ENCODE measurements at regions not wholly inside any gene's neighbourhood (a gene's known extent, or its start where the extent isn't known, plus 50 kb on each side); places are given as distances from the start of the nearest gene placed in this dataset.
"Not testable (repeated sequence)": the region's sequence is repeated elsewhere in the genome, so short reads cannot be mapped to it uniquely, and the experiment has no call there.

- Histone ChIP-seq H3K4me1 (no peaks in the 10 kb centered on the region), H3K9me3 (no peaks in the 10 kb centered on the region), H3K27me3 (peaks cover 0 to 36% of the 10 kb centered on the region in 2 donors), H3K4me3 (no peak overlapping the region), H3K27ac (no peak overlapping the region), H3K36me3 (no peaks in the 10 kb centered on the region)
- TF ChIP-seq, protein P1, sequence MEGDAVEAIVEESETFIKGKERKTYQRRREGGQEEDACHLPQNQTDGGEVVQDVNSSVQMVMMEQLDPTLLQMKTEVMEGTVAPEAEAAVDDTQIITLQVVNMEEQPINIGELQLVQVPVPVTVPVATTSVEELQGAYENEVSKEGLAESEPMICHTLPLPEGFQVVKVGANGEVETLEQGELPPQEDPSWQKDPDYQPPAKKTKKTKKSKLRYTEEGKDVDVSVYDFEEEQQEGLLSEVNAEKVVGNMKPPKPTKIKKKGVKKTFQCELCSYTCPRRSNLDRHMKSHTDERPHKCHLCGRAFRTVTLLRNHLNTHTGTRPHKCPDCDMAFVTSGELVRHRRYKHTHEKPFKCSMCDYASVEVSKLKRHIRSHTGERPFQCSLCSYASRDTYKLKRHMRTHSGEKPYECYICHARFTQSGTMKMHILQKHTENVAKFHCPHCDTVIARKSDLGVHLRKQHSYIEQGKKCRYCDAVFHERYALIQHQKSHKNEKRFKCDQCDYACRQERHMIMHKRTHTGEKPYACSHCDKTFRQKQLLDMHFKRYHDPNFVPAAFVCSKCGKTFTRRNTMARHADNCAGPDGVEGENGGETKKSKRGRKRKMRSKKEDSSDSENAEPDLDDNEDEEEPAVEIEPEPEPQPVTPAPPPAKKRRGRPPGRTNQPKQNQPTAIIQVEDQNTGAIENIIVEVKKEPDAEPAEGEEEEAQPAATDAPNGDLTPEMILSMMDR (IDR thresholded peaks at IDR 0.05): no peak
- no peak for TF ChIP-seq EP300 (IDR thresholded peaks at IDR 0.05)
- TF ChIP-seq POLR2A (IDR thresholded peaks at IDR 0.05): no peak
- 80 to 83% methylated on average over 8 to 10 of the region's 10 CpGs for WGBS, 2 donors
- no peak for DNase-seq (ENCODE audit: low spot score in 2 of 2)
Measured at GRCh38 chr17:36848008-36848902, 89.0 kb upstream of the LHX1 start.

GRCh38 chr17:36849020-36849419 lies 88.3 kb upstream of the LHX1 start:
- 91 to 93% methylated on average over 9 of the region's 9 CpGs for WGBS, 2 donors

DNA sequence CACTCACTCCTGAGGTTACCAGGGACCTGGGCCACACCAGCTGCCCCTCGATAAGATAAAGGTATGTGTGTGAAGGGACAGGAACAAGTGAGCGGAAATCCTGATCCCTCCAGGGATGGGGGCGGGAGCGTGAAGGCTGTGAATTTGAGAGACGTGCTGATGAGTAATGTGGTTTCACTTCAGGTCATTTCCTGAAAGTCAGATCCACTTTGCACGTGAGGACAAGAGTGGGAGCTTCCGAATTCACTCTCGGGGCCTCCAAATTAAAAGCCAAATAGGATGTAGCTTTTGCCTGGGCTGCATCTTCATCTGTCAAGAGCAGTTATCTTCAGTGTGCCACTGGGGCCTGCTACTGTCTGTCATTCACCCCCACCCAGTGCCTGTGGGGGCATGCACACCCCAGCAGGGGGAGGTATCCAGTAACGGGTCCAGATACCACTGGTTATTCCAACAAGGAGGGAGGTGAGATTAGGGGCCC lies 87.4 kb upstream of the LHX1 start:
- Histone ChIP-seq H3K9me3 (no peaks in the 10 kb centered on the region), H3K4me3 (no peak overlapping the region), H3K36me3 (no peaks in the 10 kb centered on the region), H3K27me3 (peaks cover 0 to 32% of the 10 kb centered on the region in 2 donors), H3K27ac (no peak overlapping the region), H3K4me1 (no peaks in the 10 kb centered on the region)
- TF ChIP-seq EP300 (IDR thresholded peaks at IDR 0.05) (no peak), POLR2A (IDR thresholded peaks at IDR 0.05) (no peak)
- TF ChIP-seq, protein P1 (IDR thresholded peaks at IDR 0.05): no peak
- WGBS, 2 donors: 48 to 62% methylated on average over 9 of the region's 9 CpGs
- no peak for DNase-seq (ENCODE audit: low spot score in 2 of 2)

More at GRCh38 chr17:36849020-36849419, 88.3 kb upstream of the LHX1 start:
- not testable (repeated sequence) for DNase-seq (ENCODE audit: low spot score in 2 of 2); H3K4me1 ChIP-seq; H3K27ac ChIP-seq; H3K36me3 ChIP-seq; H3K9me3 ChIP-seq; H3K4me3 ChIP-seq
- peaks cover 0 to 36% of the 10 kb centered on the region in 2 donors for H3K27me3 ChIP-seq

GRCh38 chr17:36850790-36851189 lies 86.5 kb upstream of the LHX1 start:
- TF ChIP-seq, protein P1 (IDR thresholded peaks at IDR 0.05): no peak
- TF ChIP-seq POLR2A (IDR thresholded peaks at IDR 0.05) (no peak), EP300 (IDR thresholded peaks at IDR 0.05) (no peak)
- no peak for DNase-seq (ENCODE audit: low spot score in 2 of 2)
- Histone ChIP-seq H3K36me3 (no peaks in the 10 kb centered on the region), H3K4me3 (no peak overlapping the region), H3K27me3 (peaks cover 0 to 24% of the 10 kb centered on the region in 2 donors), H3K27ac (no peak overlapping the region), H3K9me3 (peaks cover 0 to 3% (median 0%) of the 10 kb centered on the region in 4 donors), H3K4me1 (no peaks in the 10 kb centered on the region)
- 73 to 78% methylated on average over 5 of the region's 5 CpGs for WGBS, 2 donors

GRCh38 chr17:36851250-36851649 lies 86.0 kb upstream of the LHX1 start:
- peaks cover 0 to 3% (median 0%) of the 10 kb centered on the region in 4 donors for H3K9me3 ChIP-seq
- 46 to 55% methylated on average over 7 of the region's 7 CpGs for WGBS, 2 donors
- H3K4me1 ChIP-seq: no peaks in the 10 kb centered on the region

DNA sequence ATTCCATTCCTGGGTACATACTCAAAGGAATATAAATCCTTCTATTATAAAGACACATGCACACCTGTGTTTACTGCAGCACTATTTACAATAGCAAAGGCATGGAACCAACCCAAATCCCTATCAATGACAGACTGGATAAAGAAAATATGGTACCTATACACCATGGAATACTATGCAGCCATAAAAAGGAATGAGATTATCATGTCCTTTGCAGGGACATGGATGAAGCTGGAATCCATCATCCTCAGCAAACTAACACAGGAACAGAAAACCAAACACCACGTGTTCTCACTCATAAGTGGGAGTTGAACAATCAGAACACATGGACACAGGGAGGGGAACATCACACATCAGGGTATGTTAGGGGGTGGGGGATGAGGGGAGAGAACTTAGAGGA lies 84.8 kb upstream of the LHX1 start:
- H3K4me3 ChIP-seq; H3K9me3 ChIP-seq; H3K36me3 ChIP-seq; H3K27ac ChIP-seq; H3K4me1 ChIP-seq; DNase-seq (ENCODE audit: low spot score in 2 of 2): not testable (repeated sequence)
- 62 to 70% methylated on average over 1 of the region's 1 CpG for WGBS, 2 donors
- peaks cover 0 to 21% of the 10 kb centered on the region in 2 donors for H3K27me3 ChIP-seq

More at GRCh38 chr17:36851250-36851649, 86.0 kb upstream of the LHX1 start:
- Histone ChIP-seq H3K27ac (no peak overlapping the region), H3K36me3 (no peaks in the 10 kb centered on the region), H3K27me3 (peaks cover 0 to 19% of the 10 kb centered on the region in 2 donors), H3K4me3 (no peak overlapping the region)
- TF ChIP-seq POLR2A (IDR thresholded peaks at IDR 0.05) (no peak), EP300 (IDR thresholded peaks at IDR 0.05) (no peak)
- TF ChIP-seq, protein P1 (IDR thresholded peaks at IDR 0.05): no peak
- DNase-seq (ENCODE audit: low spot score in 2 of 2): no peak

Data from tibial nerve (tissue), 4 donors.